OCI-LY7 (cell line): ENCODE measurements at regions not wholly inside any gene's neighbourhood (a gene's known extent, or its start where the extent isn't known, plus 50 kb on each side); places are given as distances from the start of the nearest gene placed in this dataset.

Experiments used
- BruUV-seq: library from RNA; stranded (reverse); fragments of 400-500 nt; replicated peaks from 2 replicates; lab custom pipeline; 2021; lab: Mats Ljungman, UMichigan
- CTCF ChIA-PET: fragments of 300-600 bp; sonication (Branson Sonifier 250); formaldehyde crosslinking; loops from one replicate; lab custom pipeline; 2022; ENCODE audit warnings: antibody characterized with exemption; ENCODE audit not compliant: unreplicated experiment; lab: Charles Lee
- POLR2A ChIA-PET: fragments of 300-600 bp; sonication (Branson Sonifier 250); formaldehyde crosslinking; loops from one replicate; lab custom pipeline; 2022; ENCODE audit warnings: antibody characterized with exemption; lab: Charles Lee
- DNase-seq: peaks from one replicate; pipeline ENCODE4 v3.0.0-alpha.2; 2015; ENCODE audit warnings: low spot score
- H2AFZ ChIP-seq: fragments of 200-600 bp; sonication (generic), shearing (Covaris generic); 2 replicates; pipeline ENCODE4 v1.6.1; 2014; ENCODE audit warnings: mild to moderate bottlenecking, antibody characterized with exemption, low read length, moderate library complexity
- H3K27ac ChIP-seq: fragments of 200-600 bp; sonication (generic); 2 replicates; pipeline ENCODE4 v1.5.1; 2014; ENCODE audit warnings: mixed run types, low read depth, mild to moderate bottlenecking, moderate library complexity, low read length, inconsistent platforms; ENCODE audit not compliant: poor library complexity, severe bottlenecking
- H3K36me3 ChIP-seq: fragments of 200-600 bp; sonication (generic); 2 replicates; pipeline ENCODE4 v1.6.1; 2014; ENCODE audit warnings: mild to moderate bottlenecking, antibody characterized with exemption, low read length, moderate library complexity, mixed read lengths; ENCODE audit not compliant: insufficient read depth
- H3K4me1 ChIP-seq: fragments of 200-600 bp; sonication (generic); 2 replicates; pipeline ENCODE4 v1.5.1; 2014; ENCODE audit warnings: mild to moderate bottlenecking, low read length; ENCODE audit not compliant: insufficient read depth, poor library complexity, severe bottlenecking
- H3K4me2 ChIP-seq: fragments of 200-600 bp; sonication (generic); 2 replicates; pipeline ENCODE4 v1.6.1; 2014; ENCODE audit warnings: mild to moderate bottlenecking, low read length
- H3K4me3 ChIP-seq: fragments of 200-600 bp; sonication (generic); 2 replicates; pipeline ENCODE4 v1.5.1; 2014; ENCODE audit warnings: mild to moderate bottlenecking, low read depth, low read length; ENCODE audit not compliant: poor library complexity, severe bottlenecking
- H3K79me2 ChIP-seq: fragments of 200-600 bp; sonication (generic); 2 replicates; pipeline ENCODE4 v1.6.1; 2016; ENCODE audit warnings: low read depth, mild to moderate bottlenecking, low read length, moderate library complexity, mixed read lengths; ENCODE audit not compliant: insufficient read depth
- H3K9me2 ChIP-seq: fragments of 200-600 bp; sonication (generic); 2 replicates; pipeline ENCODE4 v1.6.1; 2016; ENCODE audit warnings: mild to moderate bottlenecking, low read length, mixed read lengths; ENCODE audit not compliant: insufficient read depth
- H3K9me3 ChIP-seq: fragments of 200-600 bp; sonication (generic); 2 replicates; pipeline ENCODE4 v1.6.1; 2014; ENCODE audit warnings: mild to moderate bottlenecking, mixed run types, low read length, mixed read lengths
- H4K20me1 ChIP-seq: fragments of 200-600 bp; sonication (generic); 2 replicates; pipeline ENCODE4 v1.6.1; 2014; ENCODE audit warnings: mild to moderate bottlenecking, antibody characterized with exemption, low read length, moderate library complexity, mixed read lengths; ENCODE audit not compliant: insufficient read depth
- EZH2phosphoT487 ChIP-seq: fragments of 200-600 bp; sonication (generic); IDR thresholded peaks from 2 replicates; pipeline ENCODE4 v1.6.1; 2018; ENCODE audit warnings: low read depth, borderline replicate concordance, mild to moderate bottlenecking, mixed run types, antibody characterized with exemption, low read length, moderate library complexity, mixed read lengths
- intact Hi-C: fragments of 100-400 bp; cut with micrococcal nuclease; formaldehyde crosslinking; loops from one replicate; pipeline ENCODE4 v1.10.0; 2022; ENCODE audit not compliant: unreplicated experiment
- TF ChIP-seq, protein P1 (sequence below): fragments of 200-600 bp; sonication (generic); conservative IDR thresholded peaks from 2 replicates; pipeline ENCODE4 v1.5.1; 2014; ENCODE audit warnings: mild to moderate bottlenecking, antibody characterized with exemption, low read length, moderate library complexity, mixed read lengths

DNA sequence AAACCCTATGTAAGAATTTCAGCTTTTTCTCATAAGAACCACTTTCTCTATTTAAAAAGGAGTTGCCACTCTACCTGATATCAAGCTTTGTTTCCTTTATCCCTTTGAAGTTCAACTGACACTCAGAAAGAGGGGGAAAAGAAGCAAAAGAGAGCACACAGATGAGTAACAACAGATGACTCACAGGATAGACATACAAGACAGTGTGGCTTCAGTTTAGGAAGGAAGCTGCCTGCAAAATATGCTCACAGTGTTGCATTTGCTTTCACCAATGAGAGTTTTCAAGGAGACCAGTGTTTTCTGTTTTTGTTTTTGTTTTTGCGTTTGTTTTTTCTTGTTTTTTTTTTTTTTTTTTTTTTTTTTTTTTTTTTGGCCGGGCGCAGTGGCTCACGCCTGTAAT, 1181.6 kb downstream of the DNAJB9 start:
- no TSS peak for BruUV-seq
- Histone ChIP-seq H2AFZ (no peak overlapping the region), H3K9me2 (no peaks in the 10 kb centered on the region), H4K20me1 (no peaks in the 10 kb centered on the region), H3K4me2 (no peak overlapping the region), H3K9me3 (no peaks in the 10 kb centered on the region), H3K36me3 (no peaks in the 10 kb centered on the region), H3K27ac (no peak overlapping the region), H3K4me1 (no peaks in the 10 kb centered on the region), H3K4me3 (no peak overlapping the region), H3K79me2 (no peaks in the 10 kb centered on the region)
- no peak for DNase-seq
- ChIA-PET CTCF (no interaction called here), POLR2A (no interaction called here)
- intact Hi-C loops = no loop called here
- TF ChIP-seq, protein P1, sequence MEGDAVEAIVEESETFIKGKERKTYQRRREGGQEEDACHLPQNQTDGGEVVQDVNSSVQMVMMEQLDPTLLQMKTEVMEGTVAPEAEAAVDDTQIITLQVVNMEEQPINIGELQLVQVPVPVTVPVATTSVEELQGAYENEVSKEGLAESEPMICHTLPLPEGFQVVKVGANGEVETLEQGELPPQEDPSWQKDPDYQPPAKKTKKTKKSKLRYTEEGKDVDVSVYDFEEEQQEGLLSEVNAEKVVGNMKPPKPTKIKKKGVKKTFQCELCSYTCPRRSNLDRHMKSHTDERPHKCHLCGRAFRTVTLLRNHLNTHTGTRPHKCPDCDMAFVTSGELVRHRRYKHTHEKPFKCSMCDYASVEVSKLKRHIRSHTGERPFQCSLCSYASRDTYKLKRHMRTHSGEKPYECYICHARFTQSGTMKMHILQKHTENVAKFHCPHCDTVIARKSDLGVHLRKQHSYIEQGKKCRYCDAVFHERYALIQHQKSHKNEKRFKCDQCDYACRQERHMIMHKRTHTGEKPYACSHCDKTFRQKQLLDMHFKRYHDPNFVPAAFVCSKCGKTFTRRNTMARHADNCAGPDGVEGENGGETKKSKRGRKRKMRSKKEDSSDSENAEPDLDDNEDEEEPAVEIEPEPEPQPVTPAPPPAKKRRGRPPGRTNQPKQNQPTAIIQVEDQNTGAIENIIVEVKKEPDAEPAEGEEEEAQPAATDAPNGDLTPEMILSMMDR = no peak
- TF ChIP-seq EZH2phosphoT487 = no peak

DNA sequence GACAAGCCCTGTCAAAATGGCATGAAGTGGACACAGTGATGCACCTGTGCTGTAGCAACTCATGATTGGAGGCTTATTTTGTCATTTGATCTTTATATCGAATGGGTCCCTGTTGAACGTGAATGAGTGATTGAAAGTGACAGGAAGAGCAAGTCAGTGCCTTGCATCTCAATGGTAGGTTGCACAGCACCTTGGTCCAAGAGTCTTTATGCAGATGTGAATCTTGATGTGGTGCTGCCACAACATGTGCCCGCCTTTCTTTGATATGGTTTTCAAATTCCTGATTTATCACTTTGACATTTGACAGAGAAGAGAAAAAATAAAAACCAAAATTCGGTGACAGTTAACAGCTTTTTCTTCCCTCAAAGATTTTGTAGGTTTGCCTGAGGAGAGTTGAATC, 1182.4 kb downstream of the DNAJB9 start:
- TF ChIP-seq, protein P1 = no peak
- TF ChIP-seq EZH2phosphoT487 = no peak
- Histone ChIP-seq H3K4me2 (no peak overlapping the region), H4K20me1 (no peaks in the 10 kb centered on the region), H3K27ac (no peak overlapping the region), H3K9me3 (no peaks in the 10 kb centered on the region), H3K4me3 (no peak overlapping the region), H3K4me1 (no peaks in the 10 kb centered on the region), H3K36me3 (no peaks in the 10 kb centered on the region), H2AFZ (no peak overlapping the region), H3K79me2 (no peaks in the 10 kb centered on the region), H3K9me2 (no peaks in the 10 kb centered on the region)
- no peak for DNase-seq
- CTCF ChIA-PET = no interaction called here
- BruUV-seq = no TSS peak
- intact Hi-C loops = no loop called here
- POLR2A ChIA-PET = no interaction called here

GRCh38 chr7:109757713-109758112, 1188.0 kb downstream of the DNAJB9 start:
- Histone ChIP-seq H3K4me2 (no peak overlapping the region), H3K27ac (no peak overlapping the region), H3K36me3 (no peaks in the 10 kb centered on the region), H3K79me2 (no peaks in the 10 kb centered on the region), H3K4me1 (no peaks in the 10 kb centered on the region), H3K9me2 (no peaks in the 10 kb centered on the region), H2AFZ (no peak overlapping the region), H4K20me1 (no peaks in the 10 kb centered on the region), H3K9me3 (no peaks in the 10 kb centered on the region), H3K4me3 (no peak overlapping the region)
- POLR2A ChIA-PET = interaction anchor here (0.6 to 0.9 kb wide), 2 partner anchors 10 to 631 kb away, joined by 3 read pairs; no protein-coding TSS in a partner anchor
- no TSS peak for BruUV-seq
- no peak for DNase-seq
- CTCF ChIA-PET = no interaction called here
- TF ChIP-seq, protein P1 = no peak
- TF ChIP-seq EZH2phosphoT487 = no peak
- intact Hi-C loops = no loop called here
